HG02870 (cell line): ENCODE measurements at regions not wholly inside any gene's neighbourhood (a gene's known extent, or its start where the extent isn't known, plus 50 kb on each side); places are given as distances from the start of the nearest gene placed in this dataset.
"Not testable (repeated sequence)": the region's sequence is repeated elsewhere in the genome, so short reads cannot be mapped to it uniquely, and the experiment has no call there.

ENCODE experiments used
- ATAC-seq: cut with Tn5 transposase; IDR thresholded peaks from one replicate; pipeline ENCODE4 v1.9.1; 2021; ENCODE audit warnings: mild to moderate bottlenecking, moderate library complexity; ENCODE audit not compliant: unreplicated experiment

- ATAC-seq: not testable (repeated sequence)
These were observed 65.2 kb upstream of the TGFBR2 start for GRCh38 chr3:30541156-30541555.

DNA sequence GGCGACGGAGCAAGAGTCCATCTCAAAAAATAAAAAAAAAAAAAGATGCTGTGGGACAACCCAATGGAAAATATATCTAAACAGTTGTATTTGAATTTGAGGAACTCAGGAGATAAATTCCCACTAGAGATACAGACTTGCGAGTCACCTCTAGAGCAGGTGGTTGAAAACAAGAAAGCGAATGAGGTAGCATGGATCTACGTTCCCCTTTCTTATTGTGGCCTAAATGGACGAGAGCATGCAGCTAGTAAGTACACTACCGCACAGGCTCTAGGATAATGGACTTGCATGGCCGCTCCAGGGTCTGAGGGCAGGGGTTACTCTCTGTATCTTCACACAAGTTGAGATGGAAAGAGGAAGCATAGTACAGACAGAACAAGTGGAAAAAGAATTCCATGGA, 63.5 kb upstream of the TGFBR2 start:
- no peak for ATAC-seq

DNA sequence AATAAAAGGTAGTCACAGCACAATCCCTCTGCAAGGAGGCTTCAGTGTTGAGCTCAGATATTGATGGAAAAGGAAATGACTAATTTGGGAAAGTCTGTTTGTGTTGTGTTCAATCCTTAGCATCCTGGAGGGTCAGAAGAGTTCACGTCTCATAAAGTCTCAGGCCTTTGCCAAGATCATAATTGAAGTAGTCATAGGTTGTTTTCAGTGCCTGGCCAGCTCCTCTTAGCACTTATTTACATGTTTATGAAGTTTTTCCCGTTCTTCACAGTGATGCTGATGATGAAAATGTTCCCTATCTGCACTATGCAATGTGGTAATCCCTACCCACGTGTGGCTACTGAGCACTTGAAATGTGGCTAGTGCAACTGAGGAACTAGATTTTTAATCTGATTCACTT, 61.6 kb upstream of the TGFBR2 start:
- no peak for ATAC-seq

DNA sequence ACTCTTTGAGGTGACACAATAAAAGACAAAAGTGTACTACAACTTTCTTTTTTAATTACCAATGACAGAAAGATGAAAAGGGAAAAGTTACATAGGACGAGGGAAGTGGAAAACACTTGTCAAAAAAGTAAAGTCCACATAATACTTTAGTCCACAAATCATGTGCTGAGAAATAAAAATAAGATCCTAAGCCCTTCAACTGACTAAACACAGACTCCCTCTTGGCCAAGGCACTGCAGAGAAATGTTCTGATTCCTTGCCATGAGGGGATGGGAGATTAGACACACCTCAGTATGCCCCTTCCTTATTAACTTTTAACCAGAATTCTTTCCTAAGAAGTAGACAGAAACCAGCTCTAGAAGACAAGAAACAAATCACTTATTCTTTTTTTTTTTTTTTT, 59.5 kb upstream of the TGFBR2 start:
- no peak for ATAC-seq

- ATAC-seq: no peak
These were observed 58.7 kb upstream of the TGFBR2 start for GRCh38 chr3:30547716-30548115.

GRCh38 chr3:30548600-30548999, 57.8 kb upstream of the TGFBR2 start:
- no peak for ATAC-seq

DNA sequence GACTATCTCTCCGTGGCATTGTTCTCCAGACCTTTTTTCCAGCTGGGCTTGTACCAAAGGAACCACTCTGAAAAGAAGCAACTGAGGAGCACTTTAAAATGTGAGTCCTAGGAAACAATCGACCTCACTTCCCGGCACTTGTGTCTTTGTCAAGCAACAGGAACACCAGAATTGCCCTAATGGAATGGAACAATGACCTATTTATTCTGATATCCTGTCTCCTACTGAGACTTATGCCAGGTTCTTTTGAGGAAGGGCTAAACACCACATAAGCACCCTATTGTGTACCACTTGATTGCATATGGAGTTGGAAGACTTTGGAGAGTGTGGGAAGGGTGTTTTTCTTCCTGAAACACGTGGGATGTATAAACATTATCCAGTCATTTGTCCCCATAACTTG, 56.8 kb upstream of the TGFBR2 start:
- no peak for ATAC-seq

- no peak for ATAC-seq
These were observed 56.2 kb upstream of the TGFBR2 start for GRCh38 chr3:30550246-30550645.

DNA sequence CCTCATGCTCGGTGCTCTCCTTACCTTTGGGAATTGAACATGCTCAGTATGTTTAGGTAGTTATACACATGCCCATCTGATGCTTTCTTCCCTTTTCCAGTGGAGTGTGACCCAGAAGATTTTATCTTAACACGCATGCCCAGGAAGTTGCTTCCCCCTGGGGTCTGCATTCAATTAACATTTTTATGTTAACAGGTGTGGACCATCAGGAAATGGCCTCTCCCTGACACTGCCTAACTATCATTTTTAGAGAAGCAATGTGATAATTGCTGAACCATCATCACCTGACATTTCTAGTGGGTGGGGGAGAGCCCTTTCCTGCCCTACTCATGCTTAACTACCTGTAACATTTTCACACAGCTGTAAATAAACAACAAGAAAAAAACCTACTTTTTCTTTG, 55.1 kb upstream of the TGFBR2 start:
- no peak for ATAC-seq

DNA sequence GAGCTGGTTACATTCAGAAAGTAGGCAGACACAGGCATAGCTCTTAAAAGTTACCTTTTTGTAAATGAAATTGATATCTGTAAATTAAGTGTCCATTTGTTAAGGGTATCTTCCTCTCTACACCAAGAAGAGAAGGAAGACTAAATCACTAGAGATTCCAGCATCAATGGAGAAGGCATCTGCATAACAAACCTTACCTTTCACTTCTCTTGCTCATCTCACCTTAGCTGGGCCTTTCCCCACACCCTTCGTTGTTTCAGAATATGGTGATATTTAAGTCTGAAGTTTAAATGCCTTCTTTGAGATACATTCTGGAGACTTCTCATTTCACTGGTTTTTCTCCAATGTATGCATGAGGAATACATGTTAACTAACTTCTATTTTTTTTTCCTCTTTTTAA, 54.5 kb upstream of the TGFBR2 start:
- ATAC-seq: no peak

GRCh38 chr3:30553641-30554316, 52.6 kb upstream of the TGFBR2 start:
- ATAC-seq: no peak

GRCh38 chr3:30554317-30554690, 52.1 kb upstream of the TGFBR2 start:
- no peak for ATAC-seq

GRCh38 chr3:30555968-30556367, 50.4 kb upstream of the TGFBR2 start:
- ATAC-seq: no peak
